Subcutaneous abdominal adipose tissue (tissue), 5 donors: ENCODE measurements at regions not wholly inside any gene's neighbourhood (a gene's known extent, or its start where the extent isn't known, plus 50 kb on each side); places are given as distances from the start of the nearest gene placed in this dataset.
"Not testable (repeated sequence)": the region's sequence is repeated elsewhere in the genome, so short reads cannot be mapped to it uniquely, and the experiment has no call there.

Experiments
- H3K27ac ChIP-seq: one replicate; pipeline ENCODE4 v1.7.0; 2013; ENCODE audit warnings: low read depth, mild to moderate bottlenecking, inconsistent platforms, low read length, moderate library complexity
- H3K27me3 ChIP-seq, 5 donors: one replicate each; pipeline ENCODE4 v1.7.0; 2013; ENCODE audit warnings: low read length in 5 of 5, inconsistent platforms in 1 of 5; ENCODE audit not compliant: control insufficient read depth in 5 of 5, insufficient read depth in 4 of 5
- H3K36me3 ChIP-seq, 5 donors: one replicate each; pipeline ENCODE4 v1.7.0; 2013; ENCODE audit warnings: low read length in 5 of 5; ENCODE audit not compliant: control insufficient read depth in 5 of 5, insufficient read depth in 5 of 5
- H3K4me1 ChIP-seq, 5 donors: one replicate each; pipeline ENCODE4 v1.7.0; 2013; ENCODE audit warnings: low read length in 5 of 5, mild to moderate bottlenecking in 3 of 5, moderate library complexity in 1 of 5; ENCODE audit not compliant: control insufficient read depth in 5 of 5, insufficient read depth in 5 of 5
- H3K4me3 ChIP-seq, 5 donors: one replicate each; pipeline ENCODE4 v1.7.0; 2013; ENCODE audit warnings: low read length in 5 of 5, low read depth in 1 of 5
- H3K9ac ChIP-seq, 5 donors: one replicate each; pipeline ENCODE4 v1.7.0; 2013; ENCODE audit warnings: low read length in 5 of 5, mild to moderate bottlenecking in 4 of 5, moderate library complexity in 3 of 5
- H3K9me3 ChIP-seq, 5 donors: one replicate each; pipeline ENCODE4 v1.7.0; 2013; ENCODE audit warnings: low read length in 5 of 5; ENCODE audit not compliant: control insufficient read depth in 5 of 5
- donor health status: healthy.
- donor health status: healthy.
- donor health status: healthy.
- donor health status: healthy.
- donor health status: healthy.

DNA sequence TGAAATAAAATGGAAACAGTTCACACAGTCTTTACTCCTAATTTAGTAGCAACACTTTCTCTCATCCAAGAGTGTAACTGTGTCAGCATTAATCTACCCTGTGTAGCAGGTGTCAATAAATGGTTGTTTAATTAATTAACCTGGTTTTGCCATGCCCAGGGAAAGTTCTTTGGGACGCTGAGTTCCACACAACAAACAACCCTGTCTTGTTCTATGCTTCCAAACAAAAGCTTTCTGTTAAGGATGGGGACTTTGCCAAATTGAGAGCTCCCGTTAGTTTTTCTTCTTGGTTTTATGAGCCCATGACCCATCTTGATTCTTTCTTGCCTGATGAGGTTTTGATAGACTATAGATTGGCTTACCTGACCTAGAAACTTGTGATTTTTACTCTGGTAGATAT is 530.1 kb downstream of the KCNJ2 start:
- H3K27ac ChIP-seq, result no peak overlapping the region

DNA sequence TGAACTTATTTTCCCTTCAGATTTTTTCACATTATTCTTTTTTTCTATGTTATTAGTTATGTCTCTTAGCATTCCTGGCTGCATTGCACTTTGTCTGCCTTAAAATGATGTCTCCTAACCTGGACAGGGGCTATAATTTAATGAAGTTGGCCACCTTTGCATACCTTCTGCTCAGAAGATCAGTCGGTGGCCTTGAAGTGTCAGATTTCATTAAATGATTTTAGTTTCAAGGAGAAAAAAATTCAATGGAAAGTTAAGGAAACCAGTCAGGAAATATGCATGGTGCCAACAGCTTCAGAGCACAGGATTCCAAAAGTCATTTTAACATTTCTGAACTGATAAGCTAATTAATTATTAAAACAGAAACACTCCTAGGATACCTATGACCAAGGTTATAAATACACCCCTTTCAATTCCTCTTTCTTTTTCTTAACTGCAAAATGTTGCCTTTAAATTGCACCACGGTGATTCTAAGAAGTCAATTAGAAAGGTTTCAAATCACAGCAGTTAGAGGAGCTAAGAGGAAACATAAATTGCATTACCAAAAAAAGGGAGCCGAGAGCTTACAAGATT is 533.4 kb downstream of the KCNJ2 start:
- Histone ChIP-seq H3K27ac (no peak overlapping the region), H3K27me3 (peaks cover 0 to 5% (median 0%) of the 10 kb centered on the region in 5 donors), H3K4me1 (no peaks in the 10 kb centered on the region), H3K9me3 (peaks cover 0 to 2% (median 0%) of the 10 kb centered on the region in 5 donors), H3K4me3 (no peak overlapping the region), H3K36me3 (no peaks in the 10 kb centered on the region), H3K9ac (no peak overlapping the region)

More for the DNA sequence above, 530.1 kb downstream of the KCNJ2 start:
- H3K27me3 ChIP-seq, result peaks cover 0 to 3% (median 0%) of the 10 kb centered on the region in 5 donors
- H3K4me1 ChIP-seq, result no peaks in the 10 kb centered on the region
- H3K4me3 ChIP-seq, result no peak overlapping the region
- H3K9ac ChIP-seq, result no peak overlapping the region
- H3K9me3 ChIP-seq, result peaks cover 0 to 2% (median 0%) of the 10 kb centered on the region in 5 donors
- H3K36me3 ChIP-seq, result no peaks in the 10 kb centered on the region

DNA sequence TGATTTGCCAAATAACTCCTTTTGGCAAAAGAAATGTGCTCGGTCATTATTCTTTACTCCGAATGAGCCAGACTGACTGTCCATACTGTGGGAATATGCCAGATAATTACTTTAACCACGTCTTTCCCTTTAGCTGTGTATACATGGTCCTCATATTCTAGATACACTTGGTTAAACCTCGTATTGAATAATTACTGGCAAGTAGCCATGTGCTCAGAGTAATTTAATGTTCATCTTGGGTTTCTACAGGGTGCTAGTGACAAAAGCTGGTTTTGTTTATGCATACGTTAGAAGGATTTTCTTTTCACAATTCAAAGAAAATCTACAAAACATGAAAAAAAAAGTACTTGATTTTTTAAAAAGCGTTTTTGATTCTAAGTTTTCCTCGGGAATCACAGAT is 540.3 kb downstream of the KCNJ2 start:
- Histone ChIP-seq H3K9ac (no peak overlapping the region), H3K4me3 (no peak overlapping the region), H3K9me3 (no peaks in the 10 kb centered on the region), H3K4me1 (no peaks in the 10 kb centered on the region), H3K36me3 (no peaks in the 10 kb centered on the region), H3K27ac (no peak overlapping the region), H3K27me3 (peaks cover 0 to 7% (median 0%) of the 10 kb centered on the region in 5 donors)

DNA sequence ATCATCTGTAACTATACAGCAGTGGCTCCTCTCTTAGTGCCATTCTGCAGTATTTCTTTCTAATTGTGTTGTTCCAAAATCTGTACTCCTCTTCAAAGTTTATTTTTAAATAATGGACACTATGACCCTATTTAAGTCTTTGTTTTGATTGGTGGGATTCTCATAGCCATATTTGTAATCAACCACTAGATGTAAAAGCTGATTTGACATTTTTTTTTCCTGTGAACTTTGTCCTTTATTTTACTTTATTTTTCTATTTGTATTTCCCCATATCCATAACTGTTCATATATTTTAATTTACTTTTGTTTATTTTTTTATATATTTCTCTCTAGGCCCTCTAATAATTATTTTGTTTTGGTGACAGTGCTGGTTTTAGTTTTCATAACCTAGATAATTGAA is 544.4 kb downstream of the KCNJ2 start:
- Histone ChIP-seq H3K4me1 (no peaks in the 10 kb centered on the region), H3K27me3 (no peaks in the 10 kb centered on the region), H3K36me3 (no peaks in the 10 kb centered on the region), H3K27ac (no peak overlapping the region), H3K4me3 (no peak overlapping the region), H3K9me3 (no peaks in the 10 kb centered on the region), H3K9ac (no peak overlapping the region)

DNA sequence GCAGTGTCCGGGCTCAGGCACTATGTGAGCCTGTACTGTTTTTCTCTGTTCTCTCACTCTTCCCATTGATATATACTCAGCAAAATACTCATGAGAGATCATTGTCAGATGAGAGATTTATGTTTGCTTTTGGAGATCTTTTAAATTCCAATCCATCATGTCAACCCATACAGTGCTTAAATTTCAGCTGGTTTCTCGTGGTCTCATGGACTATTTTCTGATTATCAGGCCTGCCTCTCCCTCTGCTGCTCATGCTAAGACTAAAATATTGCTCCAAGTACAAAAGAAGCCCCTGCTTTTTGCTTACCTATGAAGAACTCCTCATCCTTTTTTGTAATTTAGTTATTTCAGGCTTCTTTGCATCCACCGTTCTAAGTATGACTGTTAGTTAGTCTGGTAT is 547.2 kb downstream of the KCNJ2 start:
- no peaks in the 10 kb centered on the region for H3K9me3 ChIP-seq
- no peak overlapping the region for H3K4me3 ChIP-seq
- H3K27me3 ChIP-seq, result no peaks in the 10 kb centered on the region
- no peaks in the 10 kb centered on the region for H3K36me3 ChIP-seq
- no peak overlapping the region for H3K27ac ChIP-seq
- no peak overlapping the region for H3K9ac ChIP-seq
- H3K4me1 ChIP-seq, result no peaks in the 10 kb centered on the region

DNA sequence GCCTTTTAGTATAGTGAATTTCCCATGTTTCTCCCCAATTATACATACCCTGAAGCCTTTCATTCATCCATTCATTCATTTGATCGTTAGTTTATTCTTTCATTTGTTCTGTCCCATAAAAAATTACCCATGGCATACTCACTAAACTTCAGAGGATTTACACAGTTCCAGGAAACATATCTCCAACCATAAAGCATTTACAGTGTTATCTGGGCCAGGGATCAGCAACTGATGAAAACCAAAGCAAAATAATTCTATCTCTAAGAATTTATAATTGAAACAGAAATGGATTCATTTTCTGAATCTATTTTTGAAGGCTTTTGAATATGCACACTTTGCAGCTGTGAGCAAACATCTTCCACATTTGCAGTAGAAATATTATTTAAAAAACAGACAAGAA is 547.7 kb downstream of the KCNJ2 start:
- Histone ChIP-seq H3K27me3 (no peaks in the 10 kb centered on the region), H3K9me3 (no peaks in the 10 kb centered on the region), H3K36me3 (no peaks in the 10 kb centered on the region), H3K27ac (no peak overlapping the region), H3K4me1 (no peaks in the 10 kb centered on the region), H3K4me3 (no peak overlapping the region), H3K9ac (no peak overlapping the region)

DNA sequence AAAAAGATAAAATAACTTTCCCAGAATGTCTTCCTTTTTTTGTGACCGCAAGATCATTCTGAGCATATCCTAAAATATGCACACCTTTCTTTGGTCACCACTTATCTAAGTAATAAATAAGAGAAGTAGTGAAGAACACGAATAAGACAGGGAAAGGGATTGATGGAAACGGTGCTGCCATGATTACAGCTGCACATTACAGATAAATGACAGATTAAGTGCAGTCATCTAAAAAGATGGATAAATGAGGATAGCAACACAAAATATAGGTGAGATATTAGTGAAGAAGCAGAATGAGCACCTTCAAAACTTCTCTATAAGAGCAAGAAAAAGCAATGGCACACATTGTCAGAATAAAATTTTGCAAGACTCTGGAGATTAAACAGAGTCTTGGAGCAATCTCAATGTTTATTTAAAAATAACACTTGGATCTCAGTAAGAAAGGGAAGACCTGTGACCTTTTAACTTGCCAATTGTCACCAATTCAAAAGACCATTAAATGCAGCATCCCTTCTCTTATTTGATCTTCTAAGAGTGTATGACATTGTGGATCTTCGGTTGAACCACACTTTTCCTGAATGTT is 567.1 kb downstream of the KCNJ2 start:
- Histone ChIP-seq H3K36me3 (no peaks in the 10 kb centered on the region), H3K9me3 (no peaks in the 10 kb centered on the region), H3K4me3 (no peak overlapping the region), H3K27ac (no peak overlapping the region), H3K9ac (no peak overlapping the region), H3K27me3 (no peaks in the 10 kb centered on the region), H3K4me1 (no peaks in the 10 kb centered on the region)

DNA sequence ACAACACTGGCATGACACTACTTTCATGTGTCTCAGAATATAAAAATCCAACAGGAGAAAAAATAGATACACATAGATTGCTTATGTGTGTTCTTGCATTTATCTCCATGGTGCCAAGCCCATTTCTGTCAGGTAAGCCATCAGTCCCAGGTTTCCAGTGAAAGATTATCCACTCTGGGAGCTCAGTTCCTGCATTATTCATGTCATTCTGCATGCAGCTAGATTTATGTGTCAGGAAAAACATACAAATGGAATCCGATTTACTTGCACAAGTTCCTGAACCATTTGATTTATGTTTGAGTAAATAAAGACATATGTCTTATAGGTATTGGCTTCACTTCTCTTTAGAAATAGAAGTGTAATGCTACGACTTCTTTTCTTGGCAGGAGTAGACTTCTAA is 569.7 kb downstream of the KCNJ2 start:
- Histone ChIP-seq H3K9me3 (no peaks in the 10 kb centered on the region), H3K27me3 (no peaks in the 10 kb centered on the region), H3K4me3 (no peak overlapping the region), H3K27ac (no peak overlapping the region), H3K9ac (no peak overlapping the region), H3K36me3 (no peaks in the 10 kb centered on the region), H3K4me1 (no peaks in the 10 kb centered on the region)

DNA sequence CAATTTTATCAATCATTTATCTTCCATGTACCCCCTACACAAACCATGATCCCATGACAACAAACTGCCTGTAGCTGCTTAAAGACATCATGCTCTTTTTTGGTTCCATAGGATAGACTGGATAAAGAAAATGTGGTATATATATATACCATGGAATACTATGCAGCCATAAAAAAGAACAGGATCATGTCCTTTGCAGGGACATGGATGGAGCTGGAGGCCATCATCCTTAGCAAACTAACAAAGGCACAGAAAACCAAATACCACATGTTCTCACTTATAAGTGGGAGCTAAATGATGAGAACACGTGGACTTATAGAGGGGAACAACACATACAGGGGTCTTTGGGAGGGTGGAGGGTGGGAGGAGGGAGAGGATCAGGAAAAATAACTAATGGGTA is 577.2 kb downstream of the KCNJ2 start:
- not testable (repeated sequence) for H3K9me3 ChIP-seq, H3K36me3 ChIP-seq, H3K27ac ChIP-seq, H3K27me3 ChIP-seq, H3K9ac ChIP-seq, H3K4me3 ChIP-seq, H3K4me1 ChIP-seq

DNA sequence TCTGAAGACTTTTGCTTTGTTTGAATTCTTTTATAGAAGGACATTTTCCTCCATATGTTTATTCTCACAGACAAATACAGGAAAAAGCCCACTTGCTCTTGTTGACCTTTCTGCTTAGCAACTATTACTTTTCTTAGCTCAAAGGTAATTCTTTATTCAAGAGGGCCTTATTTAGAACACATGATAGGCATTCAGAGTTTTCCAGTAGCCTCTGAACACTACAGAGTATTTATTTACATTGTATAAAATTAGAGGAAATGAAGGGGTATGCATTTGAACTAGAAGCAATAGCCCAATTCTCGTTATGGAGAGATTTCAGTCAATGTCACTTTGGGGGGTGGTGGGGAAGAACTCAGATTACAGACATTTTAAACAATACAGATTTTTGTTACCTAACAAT is 581.7 kb downstream of the KCNJ2 start:
- no peaks in the 10 kb centered on the region for H3K27me3 ChIP-seq
- H3K4me3 ChIP-seq, result no peak overlapping the region
- H3K27ac ChIP-seq, result no peak overlapping the region

More for the DNA sequence above, 581.7 kb downstream of the KCNJ2 start:
- no peak overlapping the region for H3K9ac ChIP-seq
- no peaks in the 10 kb centered on the region for H3K4me1 ChIP-seq
- H3K9me3 ChIP-seq, result no peaks in the 10 kb centered on the region
- H3K36me3 ChIP-seq, result no peaks in the 10 kb centered on the region
